H4 (cell line): ENCODE measurements at regions not wholly inside any gene's neighbourhood (a gene's known extent, or its start where the extent isn't known, plus 50 kb on each side); places are given as distances from the start of the nearest gene placed in this dataset.
A peak's percentile ranks its signal among the peaks of the same experiment; 100 is the strongest.
"Not testable (repeated sequence)": the region's sequence is repeated elsewhere in the genome, so short reads cannot be mapped to it uniquely, and the experiment has no call there.

Experiments used
- DNase-seq: peaks from one replicate; pipeline ENCODE4 v3.0.0-alpha.2; 2015; ENCODE audit warnings: low spot score

DNA sequence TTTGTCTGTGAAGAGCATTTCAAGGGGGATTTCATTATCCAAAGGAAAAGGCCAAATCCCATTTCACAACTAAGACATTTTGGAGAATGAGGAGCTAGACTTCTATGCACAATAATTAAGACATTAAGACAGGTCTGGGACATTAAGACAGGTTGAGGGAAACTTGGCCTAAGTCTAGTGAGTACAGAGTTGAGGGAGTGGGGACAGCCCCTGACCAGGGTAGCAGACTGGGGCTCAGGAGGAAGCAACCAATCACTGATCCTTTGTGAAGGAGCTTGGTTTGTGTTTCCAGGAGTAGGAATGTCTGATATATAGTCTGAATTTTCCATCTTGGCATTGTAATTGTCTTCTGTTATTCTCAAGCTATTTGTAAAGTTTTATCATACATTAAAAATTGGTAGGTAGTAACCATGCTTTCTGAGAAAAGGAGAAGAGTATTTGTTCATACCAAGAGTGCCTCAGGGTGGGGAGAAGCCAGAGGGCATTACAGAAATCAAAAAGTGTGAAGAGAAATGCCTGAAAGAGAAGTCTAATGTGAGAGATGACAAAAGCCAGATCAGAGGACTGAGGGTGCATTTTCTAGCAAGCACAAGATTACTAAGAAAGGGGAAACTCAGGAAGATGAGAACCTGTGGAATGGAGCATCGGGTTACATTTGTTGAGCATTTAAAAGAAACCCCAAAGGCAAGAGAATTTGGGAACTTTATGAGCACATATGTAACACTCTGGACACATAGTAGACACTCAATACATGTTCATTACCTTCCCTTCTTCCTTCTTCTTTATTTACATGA, 189.3 kb upstream of the PIK3R1 start:
- no peak for DNase-seq

DNA sequence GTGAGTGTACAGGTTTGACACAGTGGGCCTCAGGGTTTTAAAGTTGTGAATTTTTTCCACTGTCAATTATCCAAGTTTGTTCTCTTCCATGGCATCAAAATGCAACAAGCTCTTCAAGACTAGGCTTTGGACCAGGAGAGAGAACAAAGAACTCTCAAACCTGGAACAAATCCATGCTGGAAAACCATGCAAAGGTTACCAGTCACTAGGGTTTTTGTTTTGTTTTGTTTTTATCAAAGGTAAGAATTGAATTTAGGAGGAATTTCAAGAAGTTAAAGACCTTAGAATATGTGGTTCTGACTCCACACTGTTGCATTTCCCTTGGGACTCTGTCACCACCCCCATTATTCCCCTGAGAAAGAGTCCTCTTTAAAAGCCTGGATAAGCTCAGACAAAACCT, 191.1 kb upstream of the PIK3R1 start:
- DNase-seq, result no peak

DNA sequence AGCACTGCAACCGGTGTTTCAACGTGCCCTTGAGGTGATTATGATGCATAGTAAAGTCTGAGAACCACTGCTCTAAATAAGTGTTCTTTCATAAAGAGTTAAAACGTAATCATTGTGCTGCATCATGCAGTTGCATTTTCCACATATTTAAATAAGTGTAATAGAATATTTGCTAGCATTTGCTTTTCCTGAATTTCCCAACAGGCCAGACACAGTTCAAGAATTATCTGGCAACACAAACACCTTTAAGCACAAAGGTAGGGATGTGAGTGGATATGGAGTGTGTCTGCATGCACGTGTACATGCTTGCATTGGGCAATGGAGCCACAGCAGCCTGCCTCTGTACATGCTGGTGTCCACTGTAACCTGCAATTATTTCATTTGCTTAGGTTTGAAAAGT, 193.6 kb upstream of the PIK3R1 start:
- DNase-seq, result no peak

DNA sequence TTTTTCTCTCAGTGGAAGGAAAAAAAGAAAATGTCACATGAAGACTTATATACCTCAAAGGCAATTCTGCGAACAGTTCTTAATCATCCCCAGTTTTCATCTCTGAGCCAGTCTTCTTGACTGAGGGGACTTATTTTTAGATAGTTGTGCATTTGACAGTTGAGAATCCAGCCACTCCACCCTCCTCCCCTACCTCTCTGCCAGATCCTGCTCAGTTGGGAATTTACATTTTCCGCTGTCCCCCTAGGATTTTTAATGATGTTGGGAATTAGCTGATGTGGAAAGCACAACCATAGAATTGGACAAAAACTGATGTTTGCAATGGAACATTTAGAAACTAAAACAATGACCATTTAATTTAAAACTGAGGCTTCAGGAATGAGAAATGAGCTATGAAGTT, 194.3 kb upstream of the PIK3R1 start:
- DNase-seq, result no peak

DNA sequence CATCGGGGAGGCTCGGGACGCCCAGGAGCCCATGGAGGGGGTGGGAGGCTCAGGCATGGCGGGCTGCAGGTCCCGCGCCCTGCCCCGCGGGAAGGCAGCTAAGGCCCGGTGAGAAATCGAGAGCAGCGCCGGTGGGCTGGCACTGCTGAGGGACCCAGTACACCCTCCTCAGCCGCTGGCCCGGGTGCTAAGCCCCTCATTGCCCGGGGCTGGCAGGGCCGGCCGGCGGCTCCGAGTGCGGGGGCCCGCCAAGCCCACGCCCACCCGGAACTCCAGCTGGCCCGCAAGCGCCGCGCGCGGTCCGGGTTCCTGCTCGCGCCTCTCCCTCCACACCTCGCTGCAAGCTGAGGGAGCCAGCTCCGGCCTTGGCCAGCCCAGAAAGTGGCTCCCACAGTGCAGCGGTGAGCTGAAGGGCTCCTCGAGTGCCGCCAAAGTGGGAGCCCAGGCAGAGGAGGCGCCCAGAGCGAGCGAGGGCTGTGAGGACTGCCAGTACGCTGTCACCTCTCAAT, 195.0 kb upstream of the PIK3R1 start:
- DNase-seq, result not testable (repeated sequence)

DNA sequence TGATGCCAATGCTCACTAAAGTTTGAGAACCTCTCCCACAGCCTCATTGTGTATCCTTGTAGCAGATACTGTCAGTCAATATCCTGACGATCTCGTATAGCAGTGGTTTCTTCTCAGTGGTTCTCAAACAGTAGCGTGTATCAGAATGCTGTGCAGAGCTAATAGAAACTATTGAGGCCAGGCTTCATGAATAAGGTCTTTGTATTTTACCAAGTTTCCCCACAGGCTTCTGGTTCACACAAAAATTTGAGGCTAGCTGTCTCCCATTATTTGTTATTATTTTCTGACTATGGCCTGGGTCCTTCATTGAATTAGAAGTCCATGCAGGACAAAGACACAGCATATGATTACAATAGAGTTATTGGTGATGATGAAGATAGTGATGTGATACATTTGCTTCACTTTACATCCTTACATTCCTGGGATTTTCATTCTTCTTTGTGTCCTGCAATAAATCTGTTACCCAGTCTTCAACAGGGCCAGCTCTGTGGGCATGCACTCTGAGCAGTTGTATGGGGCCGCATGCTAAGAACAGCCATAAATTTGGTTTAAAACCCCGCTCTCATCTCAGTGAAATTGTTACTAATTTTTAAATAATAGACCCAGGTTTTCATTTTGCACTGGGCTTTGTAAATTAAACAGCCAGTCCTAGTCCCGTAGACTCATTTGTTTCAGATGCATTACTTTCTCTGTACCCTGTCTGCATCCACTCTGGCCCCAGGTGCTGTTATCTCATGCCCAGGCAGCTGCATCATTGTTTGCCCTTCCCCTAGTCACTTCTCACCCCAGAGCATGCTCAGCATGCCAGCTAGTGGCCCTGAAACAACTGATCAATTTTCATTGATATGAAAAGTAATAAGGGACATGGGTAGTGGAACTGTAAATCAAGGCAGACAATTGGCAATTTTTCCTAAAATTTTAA, 199.9 kb upstream of the PIK3R1 start:
- no peak for DNase-seq

DNA sequence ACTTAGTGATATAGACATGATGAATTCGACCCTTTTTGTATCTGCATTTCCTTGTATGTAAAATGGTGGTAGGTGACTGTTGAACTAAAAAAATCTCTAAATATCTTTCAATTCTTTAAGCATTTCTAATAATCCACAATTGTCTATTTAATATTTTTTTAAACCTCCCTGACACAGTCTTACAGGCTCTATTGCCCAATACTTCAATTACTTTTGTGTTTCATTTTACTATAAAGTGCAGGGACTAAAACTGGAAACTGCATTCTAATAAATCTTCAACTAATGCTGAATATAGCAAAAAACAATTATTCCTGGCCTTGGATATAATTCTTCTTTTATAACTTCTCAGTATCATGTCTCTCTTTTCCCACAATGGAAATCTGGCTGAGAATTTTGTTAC, 202.7 kb upstream of the PIK3R1 start:
- no peak for DNase-seq

DNA sequence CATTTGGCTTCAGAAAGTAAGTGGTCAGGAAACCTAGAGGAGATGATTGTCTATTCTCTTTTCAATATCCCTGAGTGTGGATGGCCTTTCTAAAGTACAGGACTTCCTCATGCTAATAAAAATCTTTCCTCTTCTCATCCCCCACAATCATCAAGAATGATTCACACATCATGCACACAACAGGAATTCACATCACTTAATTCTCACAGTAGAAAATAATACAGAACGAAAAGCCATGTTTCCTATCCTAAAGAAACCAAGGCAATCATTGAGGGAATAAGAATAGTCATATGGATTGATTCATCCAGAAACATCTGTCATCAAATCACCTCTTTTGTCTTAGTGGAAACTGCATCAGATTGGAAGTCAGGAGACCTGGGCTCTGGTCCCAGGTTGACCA, 203.1 kb upstream of the PIK3R1 start:
- no peak for DNase-seq

DNA sequence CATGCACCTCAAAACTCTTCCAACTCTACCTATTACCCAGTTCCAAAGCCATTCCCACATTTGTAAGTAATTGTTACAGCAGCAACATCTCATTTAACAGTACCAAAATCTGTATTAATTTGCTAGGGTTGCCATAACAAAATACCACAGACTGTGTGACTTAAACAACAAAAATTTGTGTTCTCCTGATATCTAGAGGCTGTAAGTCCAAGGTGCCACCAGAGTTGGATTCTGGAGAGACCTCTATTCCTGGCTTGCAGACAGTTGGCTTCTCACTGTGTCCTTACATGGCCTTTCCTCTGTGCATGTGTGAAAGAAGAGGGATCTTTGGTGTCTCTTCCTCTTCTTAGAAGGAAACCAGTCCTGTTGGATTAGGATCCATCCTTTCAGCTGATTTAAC, 203.8 kb upstream of the PIK3R1 start:
- no peak for DNase-seq

DNA sequence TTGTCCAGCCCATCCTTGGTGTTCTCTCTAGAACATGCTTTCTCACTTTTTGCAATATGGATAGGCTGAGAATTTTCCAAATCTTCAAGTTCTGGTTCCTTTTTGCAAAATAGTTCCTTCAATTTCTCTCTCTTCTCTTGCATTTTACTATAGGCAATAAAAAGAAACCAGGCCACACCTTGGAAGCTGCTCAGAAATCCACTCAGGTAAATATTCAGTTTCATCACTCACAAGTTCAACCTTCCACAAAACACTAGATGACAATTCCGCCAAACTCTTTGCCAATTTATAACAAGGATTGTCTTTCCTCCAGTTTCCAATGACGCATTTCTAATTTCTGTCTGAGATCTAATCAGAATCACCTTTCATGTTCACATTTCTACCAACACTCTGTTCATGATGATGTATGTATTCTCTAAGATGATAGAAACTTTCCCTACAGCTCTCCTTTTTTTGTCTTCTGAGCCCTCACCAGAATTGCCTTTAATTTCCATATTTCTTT, 204.2 kb upstream of the PIK3R1 start:
- no peak for DNase-seq

DNA sequence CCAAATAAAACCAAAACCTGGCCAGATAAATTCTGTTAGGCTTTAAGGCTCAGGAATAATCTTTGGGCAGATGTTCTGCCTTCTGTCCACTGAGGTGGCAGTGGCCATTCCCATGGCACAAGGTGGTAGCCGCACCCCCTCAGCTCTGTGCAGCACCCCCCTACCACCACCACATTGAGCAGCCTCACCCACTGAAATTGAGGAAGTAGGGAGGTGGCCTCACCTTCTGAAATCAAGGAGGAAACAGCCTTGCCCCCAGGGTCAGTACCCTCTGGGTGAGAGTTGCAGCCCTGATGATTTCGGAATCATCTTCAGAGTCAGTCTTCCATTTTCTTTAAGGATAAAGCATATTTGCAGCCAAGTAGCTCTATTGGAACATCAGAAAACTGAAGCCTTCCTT, 204.8 kb upstream of the PIK3R1 start:
- DNase-seq, result no peak

DNA sequence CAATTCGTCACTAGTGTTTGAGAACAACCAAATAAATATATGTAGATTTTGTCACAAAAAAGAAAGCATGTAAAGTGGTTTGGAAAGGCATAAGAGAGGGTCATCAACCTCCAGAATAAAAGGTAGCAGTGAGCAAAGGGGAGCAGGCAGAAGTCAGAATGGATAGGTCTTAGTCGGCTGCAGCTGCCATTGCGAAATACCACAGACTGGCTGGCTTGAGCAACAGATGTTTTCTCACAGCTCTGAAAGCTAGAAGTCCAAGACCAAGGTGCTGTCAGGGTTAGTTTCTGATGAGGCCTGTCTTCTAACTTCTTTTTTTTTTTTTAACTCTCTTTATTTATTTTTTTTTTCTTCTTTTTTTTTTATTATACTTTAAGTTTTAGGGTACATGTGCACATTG, 208.1 kb upstream of the PIK3R1 start:
- DNase-seq, result peak; percentile 62

DNA sequence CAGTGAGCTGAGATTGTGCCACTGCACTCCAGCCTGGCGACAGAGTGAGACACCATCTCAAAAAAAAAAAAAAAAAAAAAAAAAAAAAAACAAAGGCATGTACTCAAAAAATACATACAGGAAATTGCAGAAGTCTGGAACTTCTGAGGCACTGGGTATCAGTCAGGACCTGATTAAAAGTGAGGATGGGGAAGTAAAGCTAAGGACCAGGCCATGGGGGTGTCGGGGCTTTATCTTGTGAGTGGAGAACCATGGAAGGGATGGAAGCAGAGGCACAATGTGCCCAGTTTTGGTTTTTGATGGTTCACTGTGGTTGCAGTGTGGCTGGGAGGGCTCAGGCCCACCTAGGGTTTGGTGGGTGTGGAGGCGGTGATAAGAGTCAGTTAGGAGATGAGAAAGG, 212.7 kb upstream of the PIK3R1 start:
- DNase-seq, result no peak

DNA sequence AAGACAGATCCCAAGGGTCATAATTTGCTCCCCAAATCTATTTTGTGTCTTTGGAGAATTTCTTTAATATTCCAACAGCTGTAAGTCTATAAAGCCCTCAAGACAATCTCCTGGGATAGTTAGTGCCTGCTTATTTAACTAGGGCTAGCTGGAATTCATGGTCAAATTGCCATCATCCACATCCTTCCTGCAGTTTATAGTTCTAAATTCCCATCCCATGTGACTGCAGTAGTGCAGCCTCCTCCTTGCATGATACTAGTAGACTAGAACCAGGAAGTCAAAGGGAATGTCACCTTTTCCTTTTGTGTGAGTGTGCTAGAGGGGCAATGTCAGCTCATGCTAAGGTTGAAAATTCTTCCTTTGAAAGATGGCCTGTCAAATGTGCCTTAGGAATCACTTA, 214.8 kb upstream of the PIK3R1 start:
- no peak for DNase-seq

DNA sequence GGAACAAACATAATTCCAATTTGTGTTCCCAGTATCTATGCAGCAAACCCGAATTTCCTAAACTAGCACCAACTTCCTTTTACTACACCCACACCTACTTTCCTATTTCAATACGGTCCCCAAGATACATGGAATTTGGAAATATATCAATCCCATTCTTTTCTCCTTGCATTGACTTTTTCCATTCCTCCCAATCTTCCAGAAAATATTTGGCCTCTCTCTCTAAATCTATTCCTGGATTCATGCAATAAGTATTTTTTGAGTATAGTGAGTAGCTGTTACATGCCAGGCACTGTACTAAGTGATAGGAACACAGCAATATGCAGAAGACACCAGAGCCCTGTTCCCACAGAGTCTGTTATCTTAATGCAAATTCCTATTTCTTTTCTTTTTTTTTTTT, 216.2 kb upstream of the PIK3R1 start:
- DNase-seq, result no peak

DNA sequence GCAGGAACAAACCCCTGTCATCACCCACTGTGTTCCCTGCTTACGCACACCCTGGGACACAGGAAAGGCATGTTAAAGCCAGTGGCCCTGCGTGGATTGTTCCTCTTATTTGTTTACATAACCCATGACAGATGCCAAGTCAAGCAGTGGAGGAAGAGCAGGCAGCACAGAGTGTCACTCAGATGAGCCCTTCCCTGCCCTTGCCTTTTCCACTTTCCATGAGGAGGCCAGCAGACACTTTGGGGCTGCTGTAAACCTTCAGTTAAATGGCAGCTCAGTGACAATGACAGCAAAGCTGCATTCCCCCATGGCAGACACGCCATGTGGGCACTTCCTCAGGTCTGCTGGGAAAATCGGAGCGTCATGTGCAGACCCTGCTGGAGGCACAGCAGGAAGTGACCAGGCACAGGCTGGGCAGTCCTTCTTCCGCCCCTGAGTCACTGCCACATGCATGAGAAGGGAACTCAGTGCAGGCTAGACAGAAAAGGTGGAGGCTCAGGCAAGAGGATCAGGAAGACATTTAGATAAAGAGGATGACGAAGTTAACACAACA, 216.8 kb upstream of the PIK3R1 start:
- peak; percentile 96 for DNase-seq

DNA sequence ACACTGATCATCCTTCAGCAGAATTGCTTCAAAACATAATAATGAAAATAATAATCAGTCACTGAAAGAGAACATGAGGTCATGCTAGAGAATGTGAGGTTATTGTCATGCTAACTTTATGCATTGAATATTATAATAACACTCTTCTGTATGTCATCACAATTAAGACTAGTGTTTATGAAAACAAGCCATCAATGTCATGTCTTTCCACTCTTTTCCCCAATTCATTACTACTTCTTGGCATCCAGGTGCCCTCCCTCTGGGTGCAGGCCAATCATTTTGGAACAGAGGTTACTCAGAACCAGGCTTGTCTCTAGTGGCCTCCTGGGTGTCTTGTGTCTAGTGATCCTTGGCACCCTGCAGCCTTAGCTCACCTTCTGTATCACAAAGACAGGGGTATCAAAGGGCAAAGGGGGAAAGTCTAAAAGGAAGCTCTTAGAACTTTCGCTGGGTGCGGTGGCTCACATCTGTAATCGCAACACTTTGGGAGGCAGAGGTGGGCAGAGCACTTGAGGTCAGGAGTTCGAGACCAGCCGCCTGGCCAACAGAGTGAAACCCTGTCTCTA, 217.6 kb upstream of the PIK3R1 start:
- DNase-seq, result no peak

DNA sequence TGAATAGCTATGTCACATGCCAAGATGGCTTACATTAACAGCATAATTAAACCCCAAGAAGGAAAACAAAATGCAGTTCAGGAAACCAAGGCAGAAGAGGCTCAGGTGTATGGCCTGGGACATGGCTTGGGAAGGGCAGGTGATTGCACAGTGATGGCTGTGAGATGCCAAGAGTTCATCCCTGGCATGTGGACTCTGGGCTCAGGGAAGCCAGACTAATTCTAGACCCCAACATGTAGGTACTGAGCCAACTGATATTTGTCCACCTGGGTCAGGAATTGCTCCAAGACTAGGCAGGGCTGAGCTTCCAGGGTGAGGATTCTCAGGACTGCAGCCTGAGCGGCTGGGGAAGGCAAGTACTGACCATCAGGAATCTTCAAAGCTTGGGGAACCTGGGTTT, 218.4 kb upstream of the PIK3R1 start:
- DNase-seq, result no peak

DNA sequence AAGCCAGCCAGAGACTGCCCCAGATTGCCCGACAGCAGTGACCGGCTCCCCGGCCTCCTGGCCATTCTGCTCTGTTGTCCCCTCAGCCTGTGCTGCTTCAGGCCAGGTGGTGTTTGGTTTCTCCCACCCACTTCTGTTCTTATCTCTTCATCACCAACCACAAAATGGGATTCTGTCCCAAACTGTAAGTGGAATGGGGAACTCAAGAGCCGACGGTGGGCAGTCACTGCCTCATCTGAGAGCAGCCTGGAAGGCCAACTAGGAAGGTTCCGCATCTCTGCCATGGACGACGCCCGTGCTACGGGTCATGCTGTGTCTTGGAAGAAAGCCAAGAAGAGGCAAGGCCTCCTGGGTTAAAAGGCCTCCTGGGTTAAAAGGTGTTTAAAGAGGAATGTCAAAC, 219.0 kb upstream of the PIK3R1 start:
- DNase-seq, result peak; percentile 9

DNA sequence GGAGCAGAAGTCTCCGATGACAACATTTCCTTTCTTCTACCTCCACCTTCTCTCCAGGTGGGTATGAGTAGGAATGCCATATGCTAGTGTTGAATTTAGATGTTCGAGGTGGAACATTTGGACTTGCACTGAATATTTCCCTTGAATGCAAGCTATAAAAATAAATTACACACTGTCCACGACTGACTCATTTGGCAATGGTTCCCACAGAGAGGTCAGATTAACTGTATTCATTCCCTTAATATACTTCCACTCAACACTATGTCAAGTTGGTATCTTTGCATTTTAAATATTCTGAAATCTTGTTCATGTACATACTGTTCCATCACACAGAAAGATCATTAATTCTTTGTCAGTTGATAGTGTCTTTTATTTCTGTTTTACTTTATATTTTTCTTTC, 222.6 kb upstream of the PIK3R1 start:
- DNase-seq, result no peak

DNA sequence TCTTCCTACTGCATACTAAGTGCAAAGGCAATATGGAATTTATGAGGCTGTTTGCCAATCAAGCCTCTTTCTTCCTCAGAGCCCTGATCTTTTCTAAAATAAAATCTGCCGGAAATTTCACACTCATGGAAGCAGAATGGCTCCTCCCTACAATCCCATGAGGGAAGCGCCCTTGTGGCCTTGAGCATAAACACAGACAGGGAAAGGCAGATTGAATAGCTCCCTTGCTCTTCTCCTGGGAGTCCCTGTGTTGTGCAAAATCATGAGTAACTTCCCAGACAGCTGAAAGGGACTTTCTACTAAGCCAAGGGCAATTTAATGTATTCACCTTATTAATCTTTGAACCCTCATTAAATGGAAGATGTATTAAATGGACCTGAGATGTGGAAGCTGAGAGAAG, 226.1 kb upstream of the PIK3R1 start:
- DNase-seq, result peak; percentile 28

DNA sequence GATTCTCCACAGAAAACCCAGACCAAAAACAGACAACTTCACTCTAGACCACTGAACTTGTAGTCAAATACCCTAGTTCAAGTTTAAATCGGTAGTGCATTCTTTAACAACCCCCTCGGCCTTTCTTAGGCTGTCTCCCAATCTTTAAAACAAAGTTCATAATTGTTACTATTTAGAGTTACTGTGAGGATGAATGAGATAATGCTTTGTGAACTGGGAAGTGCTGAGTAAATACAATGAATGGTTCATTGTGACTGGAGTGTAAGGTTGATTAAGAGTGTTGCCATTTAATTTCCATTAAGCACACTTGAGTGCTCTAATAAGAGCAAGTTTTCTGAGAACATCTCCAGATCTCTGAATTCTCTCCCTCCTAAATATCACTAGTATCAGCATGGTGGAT, 228.8 kb upstream of the PIK3R1 start:
- no peak for DNase-seq
